Fibroblast of peridontal ligament (primary cell): ENCODE measurements at regions not wholly inside any gene's neighbourhood (a gene's known extent, or its start where the extent isn't known, plus 50 kb on each side); places are given as distances from the start of the nearest gene placed in this dataset.
"Not testable (repeated sequence)": the region's sequence is repeated elsewhere in the genome, so short reads cannot be mapped to it uniquely, and the experiment has no call there.

ENCODE experiments used
- DNase-seq: peaks from one replicate; pipeline ENCODE4 v3.0.0-alpha.2; 2010; ENCODE audit errors: extremely low read depth

- not testable (repeated sequence) for DNase-seq
Observed at GRCh38 chr6:78806792-78807191, 60.6 kb upstream of the IRAK1BP1 start.

GRCh38 chr6:78807655-78808355, 59.5 kb upstream of the IRAK1BP1 start:
- DNase-seq: not testable (repeated sequence)

GRCh38 chr6:78808356-78808891, 58.9 kb upstream of the IRAK1BP1 start:
- no peak for DNase-seq

- DNase-seq: no peak
Observed at GRCh38 chr6:78808933-78809332, 58.4 kb upstream of the IRAK1BP1 start.

GRCh38 chr6:78810146-78810545, 57.2 kb upstream of the IRAK1BP1 start:
- DNase-seq: peak; percentile 66

GRCh38 chr6:78810698-78811097, 56.7 kb upstream of the IRAK1BP1 start:
- DNase-seq: peak; percentile 66
